A549 (cell line): ENCODE measurements at regions not wholly inside any gene's neighbourhood (a gene's known extent, or its start where the extent isn't known, plus 50 kb on each side); places are given as distances from the start of the nearest gene placed in this dataset.

Experiments
- ATAC-seq, 2 experiments: fragments of 200-7000 bp in 1 of 2; fragments of >200 bp in 1 of 2; cut with Nextera tagmentation in 1 of 2; cut with Tn5 transposase in 1 of 2; 3 replicates each; pipeline versions ENCODE4 v1.8.0 to v1.9.1; 2018 to 2020; ENCODE audit warnings: mild to moderate bottlenecking in 1 of 2, moderate library complexity in 1 of 2
- CTCF ChIA-PET: fragments of 300-600 bp; sonication (Branson Sonifier 250); formaldehyde crosslinking; extraction: SDS; loops from one replicate; lab custom pipeline; 2021; ENCODE audit warnings: antibody characterized with exemption, inconsistent platforms; lab: Yijun Ruan, JAX
- POLR2A ChIA-PET: fragments of 350-600 bp; formaldehyde crosslinking; extraction: SDS; loops from one replicate; lab custom pipeline; 2021; ENCODE audit warnings: antibody characterized with exemption, inconsistent platforms; lab: Yijun Ruan, JAX
- DNase-seq, 2 experiments: peaks; one replicate each; pipeline versions ENCODE4 v3.0.0 to v3.0.0-alpha.2; 2011 to 2016; ENCODE audit warnings: low read depth in 1 of 2, low spot score in 1 of 2
- FAIRE-seq: peaks from 2 replicates; lab custom pipeline; 2011; peaks lifted over from hg19 to GRCh38; lab: Jason Lieb, UNC
- H3K27ac ChIP-seq, 2 experiments: fragments of >200 bp; sonication (Bioruptor Twin); formaldehyde crosslinking; 3 replicates each; pipeline ENCODE4 v1.5.1; 2016 to 2017
- H3K4me1 ChIP-seq: fragments of >200 bp; sonication (Bioruptor Twin); formaldehyde crosslinking; 3 replicates; pipeline ENCODE4 v1.6.1; 2016
- H3K4me2 ChIP-seq: fragments of >200 bp; sonication (Bioruptor Twin); formaldehyde crosslinking; 3 replicates; pipeline ENCODE4 v1.6.1; 2016
- H3K4me3 ChIP-seq: fragments of >200 bp; sonication (Bioruptor Twin); formaldehyde crosslinking; 3 replicates; pipeline ENCODE4 v1.5.1; 2016
- H3K9me3 ChIP-seq: fragments of >200 bp; sonication (Bioruptor Twin); formaldehyde crosslinking; 3 replicates; pipeline ENCODE4 v1.6.1; 2016
- CBX2 ChIP-seq: fragments of 200-600 bp; sonication (generic); IDR thresholded peaks from 2 replicates; pipeline ENCODE4 v1.6.1; 2016; ENCODE audit warnings: low read depth, mild to moderate bottlenecking, borderline replicate concordance
- CEBPB ChIP-seq, 2 experiments: fragments of >200 bp in 1 of 2; sonication (Bioruptor Twin) in 1 of 2; formaldehyde crosslinking in 1 of 2; IDR thresholded peaks; 2 replicates each; pipeline ENCODE4 v1.6.1; 2012 to 2016
- CHD4 ChIP-seq: fragments of 200-600 bp; sonication (generic); IDR thresholded peaks from 2 replicates; pipeline ENCODE4 v1.6.1; 2016; ENCODE audit warnings: antibody characterized with exemption, mild to moderate bottlenecking, borderline replicate concordance
- EHMT2 ChIP-seq: fragments of 200-600 bp; sonication (generic); IDR thresholded peaks from 2 replicates; pipeline ENCODE4 v1.6.1; 2016; ENCODE audit warnings: antibody characterized with exemption, low read depth, mild to moderate bottlenecking, moderate library complexity
- ESRRA ChIP-seq: fragments of 150-350 bp; IDR thresholded peaks from 2 replicates; pipeline ENCODE4 v1.6.1; 2014; ENCODE audit warnings: mild to moderate bottlenecking, low read length, borderline replicate concordance
- FOSB ChIP-seq: fragments of 250-450 bp; sonication (Bioruptor Pico); IDR thresholded peaks from 2 replicates; pipeline ENCODE4 v1.5.0; 2020; ENCODE audit warnings: mild to moderate bottlenecking, moderate library complexity
- FOSL2 ChIP-seq, 2 experiments: fragments of 450-650 bp in 1 of 2; fragments of >200 bp in 1 of 2; sonication (Bioruptor Twin) in 1 of 2; formaldehyde crosslinking; IDR thresholded peaks; 2 replicates each; pipeline versions ENCODE4 v1.5.0 to v1.6.1; 2016 to 2020; ENCODE audit warnings: mild to moderate bottlenecking in 1 of 2, moderate library complexity in 1 of 2
- FOXS1 ChIP-seq: fragments of 250-450 bp; sonication (Bioruptor Pico); IDR thresholded peaks from 2 replicates; pipeline ENCODE4 v1.5.0; 2020; ENCODE audit warnings: mild to moderate bottlenecking, moderate library complexity
- HDAC2 ChIP-seq: fragments of 200-600 bp; sonication (generic); IDR thresholded peaks from 2 replicates; pipeline ENCODE4 v1.6.1; 2016
- HOXA7 ChIP-seq: fragments of 250-450 bp; sonication (Bioruptor Pico); IDR thresholded peaks from 2 replicates; pipeline ENCODE4 v1.5.0; 2020; ENCODE audit warnings: mild to moderate bottlenecking, moderate library complexity
- KDM1A ChIP-seq: fragments of 200-600 bp; sonication (generic); IDR thresholded peaks from 2 replicates; pipeline ENCODE4 v1.6.1; 2016; ENCODE audit warnings: low read depth, mild to moderate bottlenecking
- MAFK ChIP-seq: fragments of 450-650 bp; IDR thresholded peaks from 2 replicates; pipeline ENCODE4 v1.6.1; 2014; ENCODE audit not compliant: partially characterized antibody
- MAZ ChIP-seq: fragments of 150-350 bp; IDR thresholded peaks from 2 replicates; pipeline ENCODE4 v1.6.1; 2014; ENCODE audit warnings: antibody characterized with exemption, low read depth, low read length, borderline replicate concordance
- NFE2L2 ChIP-seq: fragments of 150-350 bp; conservative IDR thresholded peaks from 2 replicates; pipeline ENCODE4 v1.6.1; 2014; ENCODE audit warnings: low read length
- POLR2A ChIP-seq: IDR thresholded peaks from 2 replicates; pipeline ENCODE4 v1.6.1; 2012; ENCODE audit warnings: mild to moderate bottlenecking, low read length
- RAD21 ChIP-seq, 2 experiments: fragments of >200 bp in 1 of 2; sonication (Bioruptor Twin) in 1 of 2; formaldehyde crosslinking in 1 of 2; IDR thresholded peaks in 1 of 2; conservative IDR thresholded peaks in 1 of 2; 2 replicates in 1 of 2; 3 replicates in 1 of 2; pipeline ENCODE4 v1.6.1; 2012 to 2018; ENCODE audit warnings: inconsistent platforms in 1 of 2
- RCOR1 ChIP-seq: fragments of 150-350 bp; IDR thresholded peaks from 2 replicates; pipeline ENCODE4 v1.6.1; 2014; ENCODE audit warnings: antibody characterized with exemption, low read length, low read depth
- ZFP36 ChIP-seq: fragments of 450-650 bp; IDR thresholded peaks from 2 replicates; pipeline ENCODE4 v1.6.1; 2014; ENCODE audit warnings: borderline replicate concordance; ENCODE audit not compliant: partially characterized antibody
- ZSCAN20 ChIP-seq: fragments of 250-450 bp; sonication (Bioruptor Pico); IDR thresholded peaks from 2 replicates; pipeline ENCODE4 v1.8.0; 2022; ENCODE audit warnings: mild to moderate bottlenecking, moderate library complexity
- WGBS: methylation state at CpG from one replicate; pipeline ENCODE4 v1.1.6; 2017; ENCODE audit errors: missing lambda C conversion rate; 5-methylcytosine and 5-hydroxymethylcytosine counted together
- TF ChIP-seq, protein P1 (sequence below): fragments of >200 bp; sonication (Bioruptor Twin); formaldehyde crosslinking; IDR thresholded peaks from 2 replicates; pipeline ENCODE4 v1.6.1; 2016
- TF ChIP-seq, protein P2 (sequence below): fragments of 150-350 bp; IDR thresholded peaks from 2 replicates; pipeline ENCODE4 v1.6.1; 2014; ENCODE audit warnings: low read depth, mild to moderate bottlenecking, low read length
- TF ChIP-seq, protein P3 (sequence below): fragments of 450-650 bp; IDR thresholded peaks from 2 replicates; pipeline ENCODE4 v1.6.1; 2014; ENCODE audit warnings: antibody characterized with exemption
- TF ChIP-seq, protein P4 (sequence below): fragments of 200-600 bp; sonication (generic); IDR thresholded peaks from 2 replicates; pipeline ENCODE4 v1.6.1; 2016; ENCODE audit warnings: antibody characterized with exemption, mild to moderate bottlenecking, moderate library complexity
- TF ChIP-seq, protein P5 (sequence below): fragments of >200 bp; sonication (Bioruptor Twin); formaldehyde crosslinking; IDR thresholded peaks from 3 replicates; pipeline ENCODE4 v1.6.1; 2016

DNA sequence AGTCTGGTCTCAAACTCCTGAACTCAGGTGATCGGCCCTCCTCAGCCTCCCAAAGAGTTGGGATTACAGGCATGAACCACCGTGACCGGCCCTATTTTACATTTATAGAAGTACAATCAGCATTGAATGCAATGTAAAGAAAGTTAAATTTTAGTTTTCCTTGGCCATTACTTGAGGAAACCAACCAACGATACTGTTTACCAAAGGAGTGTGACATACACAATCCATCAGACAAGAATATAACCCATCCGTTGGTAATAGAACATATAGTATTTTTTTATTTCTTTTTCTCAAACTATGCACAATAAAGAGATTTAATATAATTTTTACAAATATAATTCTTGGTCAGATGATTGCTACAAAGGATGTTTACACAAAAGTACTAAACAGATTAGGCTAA, 63.1 kb upstream of the MOCS2 start:
- ATAC-seq, result no peak
- Histone ChIP-seq H3K4me3 (no peak overlapping the region), H3K4me1 (no peaks in the 10 kb centered on the region; the same call in 2 of the 3 replicates), H3K4me2 (no peak overlapping the region), H3K9me3 (peaks cover 8% of the 10 kb centered on the region; the same call in 1 of the 3 replicates), H3K27ac (no peak overlapping the region)
- TF ChIP-seq, protein P1, sequence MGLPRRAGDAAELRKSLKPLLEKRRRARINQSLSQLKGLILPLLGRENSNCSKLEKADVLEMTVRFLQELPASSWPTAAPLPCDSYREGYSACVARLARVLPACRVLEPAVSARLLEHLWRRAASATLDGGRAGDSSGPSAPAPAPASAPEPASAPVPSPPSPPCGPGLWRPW, result no peak
- TF ChIP-seq ESRRA, result no peak
- TF ChIP-seq HDAC2, result no peak
- TF ChIP-seq POLR2A, result no peak
- TF ChIP-seq, protein P2, sequence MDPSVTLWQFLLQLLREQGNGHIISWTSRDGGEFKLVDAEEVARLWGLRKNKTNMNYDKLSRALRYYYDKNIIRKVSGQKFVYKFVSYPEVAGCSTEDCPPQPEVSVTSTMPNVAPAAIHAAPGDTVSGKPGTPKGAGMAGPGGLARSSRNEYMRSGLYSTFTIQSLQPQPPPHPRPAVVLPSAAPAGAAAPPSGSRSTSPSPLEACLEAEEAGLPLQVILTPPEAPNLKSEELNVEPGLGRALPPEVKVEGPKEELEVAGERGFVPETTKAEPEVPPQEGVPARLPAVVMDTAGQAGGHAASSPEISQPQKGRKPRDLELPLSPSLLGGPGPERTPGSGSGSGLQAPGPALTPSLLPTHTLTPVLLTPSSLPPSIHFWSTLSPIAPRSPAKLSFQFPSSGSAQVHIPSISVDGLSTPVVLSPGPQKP, result no peak
- TF ChIP-seq RCOR1, result no peak
- no peak for TF ChIP-seq MAFK
- TF ChIP-seq, protein P3, sequence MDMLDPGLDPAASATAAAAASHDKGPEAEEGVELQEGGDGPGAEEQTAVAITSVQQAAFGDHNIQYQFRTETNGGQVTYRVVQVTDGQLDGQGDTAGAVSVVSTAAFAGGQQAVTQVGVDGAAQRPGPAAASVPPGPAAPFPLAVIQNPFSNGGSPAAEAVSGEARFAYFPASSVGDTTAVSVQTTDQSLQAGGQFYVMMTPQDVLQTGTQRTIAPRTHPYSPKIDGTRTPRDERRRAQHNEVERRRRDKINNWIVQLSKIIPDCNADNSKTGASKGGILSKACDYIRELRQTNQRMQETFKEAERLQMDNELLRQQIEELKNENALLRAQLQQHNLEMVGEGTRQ, result no peak
- TF ChIP-seq, protein P4, sequence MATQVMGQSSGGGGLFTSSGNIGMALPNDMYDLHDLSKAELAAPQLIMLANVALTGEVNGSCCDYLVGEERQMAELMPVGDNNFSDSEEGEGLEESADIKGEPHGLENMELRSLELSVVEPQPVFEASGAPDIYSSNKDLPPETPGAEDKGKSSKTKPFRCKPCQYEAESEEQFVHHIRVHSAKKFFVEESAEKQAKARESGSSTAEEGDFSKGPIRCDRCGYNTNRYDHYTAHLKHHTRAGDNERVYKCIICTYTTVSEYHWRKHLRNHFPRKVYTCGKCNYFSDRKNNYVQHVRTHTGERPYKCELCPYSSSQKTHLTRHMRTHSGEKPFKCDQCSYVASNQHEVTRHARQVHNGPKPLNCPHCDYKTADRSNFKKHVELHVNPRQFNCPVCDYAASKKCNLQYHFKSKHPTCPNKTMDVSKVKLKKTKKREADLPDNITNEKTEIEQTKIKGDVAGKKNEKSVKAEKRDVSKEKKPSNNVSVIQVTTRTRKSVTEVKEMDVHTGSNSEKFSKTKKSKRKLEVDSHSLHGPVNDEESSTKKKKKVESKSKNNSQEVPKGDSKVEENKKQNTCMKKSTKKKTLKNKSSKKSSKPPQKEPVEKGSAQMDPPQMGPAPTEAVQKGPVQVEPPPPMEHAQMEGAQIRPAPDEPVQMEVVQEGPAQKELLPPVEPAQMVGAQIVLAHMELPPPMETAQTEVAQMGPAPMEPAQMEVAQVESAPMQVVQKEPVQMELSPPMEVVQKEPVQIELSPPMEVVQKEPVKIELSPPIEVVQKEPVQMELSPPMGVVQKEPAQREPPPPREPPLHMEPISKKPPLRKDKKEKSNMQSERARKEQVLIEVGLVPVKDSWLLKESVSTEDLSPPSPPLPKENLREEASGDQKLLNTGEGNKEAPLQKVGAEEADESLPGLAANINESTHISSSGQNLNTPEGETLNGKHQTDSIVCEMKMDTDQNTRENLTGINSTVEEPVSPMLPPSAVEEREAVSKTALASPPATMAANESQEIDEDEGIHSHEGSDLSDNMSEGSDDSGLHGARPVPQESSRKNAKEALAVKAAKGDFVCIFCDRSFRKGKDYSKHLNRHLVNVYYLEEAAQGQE, result no peak
- no peak for TF ChIP-seq RAD21 (conservative IDR thresholded peaks at IDR 0.05 in 1 of 2, IDR thresholded peaks at IDR 0.05 in 1 of 2)
- POLR2A ChIA-PET, result no interaction called here
- no peak for FAIRE-seq
- DNase-seq, result no peak
- CTCF ChIA-PET, result interaction anchor here (1.5 kb wide), 1 partner anchor 1057 kb away, joined by 6 read pairs; no protein-coding TSS in a partner anchor
- 92% methylated on average over 5 of the region's 5 CpGs for WGBS

DNA sequence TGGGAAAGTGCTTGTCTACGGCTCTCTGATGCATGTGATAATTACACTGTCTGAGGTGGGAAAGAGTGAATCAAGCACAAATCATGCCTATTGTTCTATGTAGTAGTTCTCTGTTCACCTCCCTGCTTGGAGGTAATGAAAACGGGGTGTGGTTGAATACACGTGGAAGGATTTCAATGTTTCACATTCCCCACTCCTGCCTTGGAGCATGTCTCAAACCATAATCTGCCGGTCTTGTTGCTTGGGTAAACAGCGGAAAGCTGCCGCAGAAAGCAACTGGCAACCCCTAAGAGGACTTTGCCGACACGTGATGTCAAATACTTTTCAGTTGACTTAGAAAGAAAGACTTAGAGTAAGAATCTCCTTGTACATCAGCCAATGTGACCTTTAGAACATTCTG, 63.5 kb upstream of the MOCS2 start:
- FAIRE-seq (no peak), DNase-seq (no peak), ATAC-seq (no peak)
- ChIA-PET CTCF (interaction anchor here (1.5 kb wide), 1 partner anchor 1056 kb away, joined by 6 read pairs; no protein-coding TSS in a partner anchor), POLR2A (no interaction called here)
- H3K9me3 ChIP-seq, result peaks cover 8% of the 10 kb centered on the region; the same call in 1 of the 3 replicates
- no peak overlapping the region for H3K27ac ChIP-seq
- 88% methylated on average over 8 of the region's 8 CpGs for WGBS
- no peak overlapping the region for H3K4me2 ChIP-seq
- H3K4me1 ChIP-seq, result no peaks in the 10 kb centered on the region; the same call in 2 of the 3 replicates
- TF ChIP-seq ZFP36, result no peak
- no peak for TF ChIP-seq KDM1A
- TF ChIP-seq EHMT2, result no peak
- no peak for TF ChIP-seq HOXA7 (CRISPR knock-in tag)
- TF ChIP-seq, protein P3, result no peak
- TF ChIP-seq MAZ, result no peak
- no peak for TF ChIP-seq CBX2
- TF ChIP-seq FOSB (CRISPR knock-in tag), result no peak
- no peak for TF ChIP-seq CEBPB (IDR thresholded peaks at IDR 0.05)
- no peak for TF ChIP-seq NFE2L2
- TF ChIP-seq FOSL2 (IDR thresholded peaks at IDR 0.05), result no peak
- no peak for TF ChIP-seq FOSL2 (CRISPR knock-in tag; IDR thresholded peaks at IDR 0.05)
- no peak for TF ChIP-seq ZSCAN20 (CRISPR knock-in tag)
- TF ChIP-seq, protein P5, sequence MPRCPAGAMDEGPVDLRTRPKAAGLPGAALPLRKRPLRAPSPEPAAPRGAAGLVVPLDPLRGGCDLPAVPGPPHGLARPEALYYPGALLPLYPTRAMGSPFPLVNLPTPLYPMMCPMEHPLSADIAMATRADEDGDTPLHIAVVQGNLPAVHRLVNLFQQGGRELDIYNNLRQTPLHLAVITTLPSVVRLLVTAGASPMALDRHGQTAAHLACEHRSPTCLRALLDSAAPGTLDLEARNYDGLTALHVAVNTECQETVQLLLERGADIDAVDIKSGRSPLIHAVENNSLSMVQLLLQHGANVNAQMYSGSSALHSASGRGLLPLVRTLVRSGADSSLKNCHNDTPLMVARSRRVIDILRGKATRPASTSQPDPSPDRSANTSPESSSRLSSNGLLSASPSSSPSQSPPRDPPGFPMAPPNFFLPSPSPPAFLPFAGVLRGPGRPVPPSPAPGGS, result no peak
- no peak for TF ChIP-seq FOXS1
- no peak for TF ChIP-seq MAFK
- no peak for TF ChIP-seq CHD4
- H3K4me3 ChIP-seq, result no peak overlapping the region
